GM23338 (cell line): ENCODE measurements at regions not wholly inside any gene's neighbourhood (a gene's known extent, or its start where the extent isn't known, plus 50 kb on each side); places are given as distances from the start of the nearest gene placed in this dataset.

Experiments used
- ATAC-seq: fragments of 200-7000 bp; cut with Tn5 transposase; 3 replicates; pipeline ENCODE4 v1.9.1; 2020
- DNase-seq: peaks from one replicate; pipeline ENCODE4 v3.0.0-alpha.2; 2015; ENCODE audit warnings: low spot score
- H2AFZ ChIP-seq: fragments of 200-600 bp; sonication (generic); 2 replicates; pipeline ENCODE4 v1.8.0; 2016; ENCODE audit warnings: antibody characterized with exemption, mild to moderate bottlenecking, moderate library complexity
- H3F3A ChIP-seq: fragments of 200-600 bp; sonication (generic); replicated peaks from 2 replicates; pipeline ENCODE4 v1.8.0; 2017; ENCODE audit warnings: antibody characterized with exemption, mixed run types, low read depth
- H3K27ac ChIP-seq: fragments of 200-600 bp; sonication (generic); 2 replicates; pipeline ENCODE4 v1.6.1; 2016; ENCODE audit warnings: low read depth
- H3K27me3 ChIP-seq: fragments of 200-600 bp; sonication (generic); 2 replicates; pipeline ENCODE4 v1.8.0; 2016; ENCODE audit warnings: mild to moderate bottlenecking, mixed run types, moderate library complexity; ENCODE audit not compliant: insufficient read depth
- H3K36me3 ChIP-seq: fragments of 200-600 bp; sonication (generic); 2 replicates; pipeline ENCODE4 v1.8.0; 2016; ENCODE audit warnings: mild to moderate bottlenecking; ENCODE audit not compliant: insufficient read depth
- H3K4me1 ChIP-seq: fragments of 200-600 bp; sonication (generic); 2 replicates; pipeline ENCODE4 v1.8.0; 2016; ENCODE audit warnings: mild to moderate bottlenecking, moderate library complexity; ENCODE audit not compliant: insufficient read depth
- H3K4me2 ChIP-seq: fragments of 200-600 bp; sonication (generic); 2 replicates; pipeline ENCODE4 v1.7.1; 2017; ENCODE audit warnings: mixed run types
- H3K4me3 ChIP-seq: fragments of 200-600 bp; sonication (generic); 2 replicates; pipeline ENCODE4 v1.6.1; 2016; ENCODE audit warnings: mixed run types
- H3K79me2 ChIP-seq: fragments of 200-600 bp; sonication (generic); replicated peaks from 2 replicates; pipeline ENCODE4 v1.8.0; 2017; ENCODE audit warnings: mild to moderate bottlenecking; ENCODE audit not compliant: insufficient read depth
- H3K9me2 ChIP-seq: fragments of 200-600 bp; sonication (generic); 2 replicates; pipeline ENCODE4 v1.8.0; 2017; ENCODE audit not compliant: insufficient read depth
- H4K20me1 ChIP-seq: fragments of 200-600 bp; sonication (generic); replicated peaks from 2 replicates; pipeline ENCODE4 v1.8.0; 2017; ENCODE audit warnings: mild to moderate bottlenecking; ENCODE audit not compliant: insufficient read depth
- H3K27ac Mint-ChIP-seq: 2 replicates; pipeline ENCODE4 v1.8.0; 2020; ENCODE audit warnings: inconsistent platforms, mild to moderate bottlenecking, moderate library complexity, mixed read lengths
- H3K27me3 Mint-ChIP-seq: 3 replicates; pipeline ENCODE4 v1.8.0; 2022; ENCODE audit warnings: low read depth, mild to moderate bottlenecking, moderate library complexity, mixed read lengths, inconsistent platforms; ENCODE audit not compliant: insufficient read depth, poor library complexity
- H3K36me3 Mint-ChIP-seq: 3 replicates; pipeline ENCODE4 v1.8.0; 2021; ENCODE audit warnings: low read depth, mild to moderate bottlenecking, inconsistent platforms, moderate library complexity, mixed read lengths
- H3K4me1 Mint-ChIP-seq: 3 replicates; pipeline ENCODE4 v1.8.0; 2020; ENCODE audit warnings: mild to moderate bottlenecking, inconsistent platforms, mixed read lengths
- H3K4me3 Mint-ChIP-seq: 3 replicates; pipeline ENCODE4 v1.8.0; 2021; ENCODE audit warnings: moderate library complexity, mild to moderate bottlenecking, inconsistent platforms, mixed read lengths
- H3K9me3 Mint-ChIP-seq: 3 replicates; pipeline ENCODE4 v1.8.0; 2020; ENCODE audit warnings: moderate library complexity, mild to moderate bottlenecking, inconsistent platforms, mixed read lengths
- EZH2 ChIP-seq: fragments of 200-600 bp; sonication (generic); IDR thresholded peaks from one replicate; pipeline ENCODE4 v1.8.0; 2017; ENCODE audit warnings: antibody characterized with exemption, mild to moderate bottlenecking, low read depth; ENCODE audit not compliant: unreplicated experiment
- EZH2phosphoT487 ChIP-seq: fragments of 200-600 bp; sonication (generic); IDR thresholded peaks from one replicate; pipeline ENCODE4 v1.8.1; 2018; ENCODE audit warnings: antibody characterized with exemption; ENCODE audit not compliant: unreplicated experiment
- JUNB ChIP-seq: IDR thresholded peaks from one replicate; pipeline ENCODE4 v1.6.1; 2016; ENCODE audit warnings: antibody characterized with exemption; ENCODE audit not compliant: unreplicated experiment
- NANOG ChIP-seq: IDR thresholded peaks from 2 replicates; pipeline ENCODE4 v1.6.1; 2016; ENCODE audit warnings: antibody characterized with exemption, borderline replicate concordance
- POLR2AphosphoS5 ChIP-seq: IDR thresholded peaks from 2 replicates; pipeline ENCODE4 v1.6.1; 2016; ENCODE audit warnings: antibody characterized with exemption, low read depth
- STAT1 ChIP-seq: IDR thresholded peaks from one replicate; pipeline ENCODE4 v1.6.1; 2016; ENCODE audit warnings: antibody characterized with exemption; ENCODE audit not compliant: unreplicated experiment
- ZNF114 ChIP-seq: fragments of 250-450 bp; sonication (Bioruptor Pico); IDR thresholded peaks from 2 replicates; pipeline ENCODE4 v1.5.0; 2020; ENCODE audit warnings: mild to moderate bottlenecking, moderate library complexity
- TF ChIP-seq, protein P1 (sequence below): IDR thresholded peaks from 2 replicates; pipeline ENCODE4 v1.6.1; 2016; ENCODE audit warnings: antibody characterized with exemption
- TF ChIP-seq, protein P2 (sequence below): fragments of 250-450 bp; sonication (Bioruptor Pico); IDR thresholded peaks from 2 replicates; pipeline ENCODE4 v1.5.0; 2020; ENCODE audit warnings: mild to moderate bottlenecking, moderate library complexity

DNA sequence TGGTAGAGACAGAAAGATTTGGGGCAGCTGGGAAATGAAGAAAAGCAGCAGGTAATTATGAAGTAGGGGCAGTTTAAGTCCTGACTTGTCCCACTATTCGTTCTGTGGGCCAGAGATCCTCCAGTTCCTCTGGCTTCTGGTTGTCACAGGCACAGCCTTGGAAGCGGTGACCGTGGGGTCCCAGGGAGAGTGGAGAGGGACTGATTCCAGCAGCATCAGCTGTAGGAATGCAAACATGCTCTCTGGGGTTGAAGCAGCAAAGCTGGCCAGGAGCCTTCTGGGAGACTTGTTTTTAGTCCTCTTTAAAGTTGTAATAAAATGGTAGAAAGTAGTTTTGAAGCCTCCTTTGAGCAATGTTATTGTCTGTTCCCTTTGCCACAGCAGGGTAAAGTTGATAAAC, 488.0 kb downstream of the LMO4 start:
- TF ChIP-seq, protein P1, sequence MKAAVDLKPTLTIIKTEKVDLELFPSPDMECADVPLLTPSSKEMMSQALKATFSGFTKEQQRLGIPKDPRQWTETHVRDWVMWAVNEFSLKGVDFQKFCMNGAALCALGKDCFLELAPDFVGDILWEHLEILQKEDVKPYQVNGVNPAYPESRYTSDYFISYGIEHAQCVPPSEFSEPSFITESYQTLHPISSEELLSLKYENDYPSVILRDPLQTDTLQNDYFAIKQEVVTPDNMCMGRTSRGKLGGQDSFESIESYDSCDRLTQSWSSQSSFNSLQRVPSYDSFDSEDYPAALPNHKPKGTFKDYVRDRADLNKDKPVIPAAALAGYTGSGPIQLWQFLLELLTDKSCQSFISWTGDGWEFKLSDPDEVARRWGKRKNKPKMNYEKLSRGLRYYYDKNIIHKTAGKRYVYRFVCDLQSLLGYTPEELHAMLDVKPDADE = no peak
- TF ChIP-seq, protein P2, sequence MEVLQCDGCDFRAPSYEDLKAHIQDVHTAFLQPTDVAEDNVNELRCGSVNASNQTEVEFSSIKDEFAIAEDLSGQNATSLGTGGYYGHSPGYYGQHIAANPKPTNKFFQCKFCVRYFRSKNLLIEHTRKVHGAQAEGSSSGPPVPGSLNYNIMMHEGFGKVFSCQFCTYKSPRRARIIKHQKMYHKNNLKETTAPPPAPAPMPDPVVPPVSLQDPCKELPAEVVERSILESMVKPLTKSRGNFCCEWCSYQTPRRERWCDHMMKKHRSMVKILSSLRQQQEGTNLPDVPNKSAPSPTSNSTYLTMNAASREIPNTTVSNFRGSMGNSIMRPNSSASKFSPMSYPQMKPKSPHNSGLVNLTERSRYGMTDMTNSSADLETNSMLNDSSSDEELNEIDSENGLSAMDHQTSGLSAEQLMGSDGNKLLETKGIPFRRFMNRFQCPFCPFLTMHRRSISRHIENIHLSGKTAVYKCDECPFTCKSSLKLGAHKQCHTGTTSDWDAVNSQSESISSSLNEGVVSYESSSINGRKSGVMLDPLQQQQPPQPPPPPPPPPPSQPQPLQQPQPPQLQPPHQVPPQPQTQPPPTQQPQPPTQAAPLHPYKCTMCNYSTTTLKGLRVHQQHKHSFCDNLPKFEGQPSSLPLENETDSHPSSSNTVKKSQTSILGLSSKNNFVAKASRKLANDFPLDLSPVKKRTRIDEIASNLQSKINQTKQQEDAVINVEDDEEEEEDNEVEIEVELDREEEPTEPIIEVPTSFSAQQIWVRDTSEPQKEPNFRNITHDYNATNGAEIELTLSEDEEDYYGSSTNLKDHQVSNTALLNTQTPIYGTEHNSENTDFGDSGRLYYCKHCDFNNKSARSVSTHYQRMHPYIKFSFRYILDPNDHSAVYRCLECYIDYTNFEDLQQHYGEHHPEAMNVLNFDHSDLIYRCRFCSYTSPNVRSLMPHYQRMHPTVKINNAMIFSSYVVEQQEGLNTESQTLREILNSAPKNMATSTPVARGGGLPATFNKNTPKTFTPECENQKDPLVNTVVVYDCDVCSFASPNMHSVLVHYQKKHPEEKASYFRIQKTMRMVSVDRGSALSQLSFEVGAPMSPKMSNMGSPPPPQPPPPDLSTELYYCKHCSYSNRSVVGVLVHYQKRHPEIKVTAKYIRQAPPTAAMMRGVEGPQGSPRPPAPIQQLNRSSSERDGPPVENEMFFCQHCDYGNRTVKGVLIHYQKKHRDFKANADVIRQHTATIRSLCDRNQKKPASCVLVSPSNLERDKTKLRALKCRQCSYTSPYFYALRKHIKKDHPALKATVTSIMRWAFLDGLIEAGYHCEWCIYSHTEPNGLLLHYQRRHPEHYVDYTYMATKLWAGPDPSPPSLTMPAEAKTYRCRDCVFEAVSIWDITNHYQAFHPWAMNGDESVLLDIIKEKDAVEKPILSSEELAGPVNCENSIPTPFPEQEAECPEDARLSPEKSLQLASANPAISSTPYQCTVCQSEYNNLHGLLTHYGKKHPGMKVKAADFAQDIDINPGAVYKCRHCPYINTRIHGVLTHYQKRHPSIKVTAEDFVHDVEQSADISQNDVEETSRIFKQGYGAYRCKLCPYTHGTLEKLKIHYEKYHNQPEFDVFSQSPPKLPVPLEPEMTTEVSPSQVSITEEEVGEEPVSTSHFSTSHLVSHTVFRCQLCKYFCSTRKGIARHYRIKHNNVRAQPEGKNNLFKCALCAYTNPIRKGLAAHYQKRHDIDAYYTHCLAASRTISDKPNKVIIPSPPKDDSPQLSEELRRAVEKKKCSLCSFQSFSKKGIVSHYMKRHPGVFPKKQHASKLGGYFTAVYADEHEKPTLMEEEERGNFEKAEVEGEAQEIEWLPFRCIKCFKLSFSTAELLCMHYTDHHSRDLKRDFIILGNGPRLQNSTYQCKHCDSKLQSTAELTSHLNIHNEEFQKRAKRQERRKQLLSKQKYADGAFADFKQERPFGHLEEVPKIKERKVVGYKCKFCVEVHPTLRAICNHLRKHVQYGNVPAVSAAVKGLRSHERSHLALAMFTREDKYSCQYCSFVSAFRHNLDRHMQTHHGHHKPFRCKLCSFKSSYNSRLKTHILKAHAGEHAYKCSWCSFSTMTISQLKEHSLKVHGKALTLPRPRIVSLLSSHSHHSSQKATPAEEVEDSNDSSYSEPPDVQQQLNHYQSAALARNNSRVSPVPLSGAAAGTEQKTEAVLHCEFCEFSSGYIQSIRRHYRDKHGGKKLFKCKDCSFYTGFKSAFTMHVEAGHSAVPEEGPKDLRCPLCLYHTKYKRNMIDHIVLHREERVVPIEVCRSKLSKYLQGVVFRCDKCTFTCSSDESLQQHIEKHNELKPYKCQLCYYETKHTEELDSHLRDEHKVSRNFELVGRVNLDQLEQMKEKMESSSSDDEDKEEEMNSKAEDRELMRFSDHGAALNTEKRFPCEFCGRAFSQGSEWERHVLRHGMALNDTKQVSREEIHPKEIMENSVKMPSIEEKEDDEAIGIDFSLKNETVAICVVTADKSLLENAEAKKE (CRISPR knock-in tag) = no peak
- TF ChIP-seq POLR2AphosphoS5 (no peak), STAT1 (no peak), EZH2 (no peak), JUNB (no peak), EZH2phosphoT487 (no peak), NANOG (no peak), ZNF114 (no peak)
- H3K36me3 ChIP-seq = no peaks in the 10 kb centered on the region
- peaks cover 2% of the 10 kb centered on the region for H3K27me3 Mint-ChIP-seq
- no peak overlapping the region for H3K4me2 ChIP-seq
- H3K27me3 ChIP-seq = no peaks in the 10 kb centered on the region
- H3K4me1 ChIP-seq = no peaks in the 10 kb centered on the region; the same call in 1 of the 2 replicates
- no peak for ATAC-seq
- no peak overlapping the region for H3K4me3 ChIP-seq
- no peaks in the 10 kb centered on the region for H3K36me3 Mint-ChIP-seq
- no peaks in the 10 kb centered on the region for H3K9me3 Mint-ChIP-seq
- no peak overlapping the region for H3K27ac ChIP-seq
- no peaks in the 10 kb centered on the region for H3K79me2 ChIP-seq
- DNase-seq = no peak
- H3K9me2 ChIP-seq = no peaks in the 10 kb centered on the region; the same call in 1 of the 2 replicates
- peaks cover 14% of the 10 kb centered on the region for H3K4me1 Mint-ChIP-seq
- peak overlapping the region; percentile 60; the same call in 1 of the 2 replicates for H2AFZ ChIP-seq
- no peaks in the 10 kb centered on the region for H3F3A ChIP-seq
- H4K20me1 ChIP-seq = no peaks in the 10 kb centered on the region
- H3K27ac Mint-ChIP-seq = no peak overlapping the region
- no peak overlapping the region for H3K4me3 Mint-ChIP-seq
